ENCODE measurements at regions not wholly inside any gene's neighbourhood (a gene's known extent, or its start where the extent isn't known, plus 50 kb on each side); places are given as distances from the start of the nearest gene placed in this dataset.
"Not testable (repeated sequence)": the region's sequence is repeated elsewhere in the genome, so short reads cannot be mapped to it uniquely, and the experiment has no call there.

DNA sequence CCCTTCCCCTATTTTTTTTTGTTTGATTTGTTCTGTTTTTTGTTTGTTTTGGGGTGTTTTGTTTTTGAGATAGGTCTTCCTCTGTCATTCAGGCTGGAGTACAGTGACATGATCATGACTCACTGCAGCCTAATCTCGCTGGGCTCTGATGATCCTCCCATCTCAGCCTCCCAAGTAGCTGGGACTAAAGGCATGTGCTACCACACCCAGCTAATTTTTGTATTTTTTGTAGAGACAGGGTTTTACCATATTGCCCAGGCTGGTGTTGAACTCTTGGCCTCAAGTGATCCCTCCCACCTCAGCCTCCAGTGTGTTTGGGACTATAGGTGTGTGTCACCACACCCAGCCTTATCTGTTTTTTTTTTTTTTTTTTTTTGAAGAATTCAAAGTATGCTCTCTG, 605.4 kb downstream of the DNAH5 start:
- TF ChIP-seq SPI1 (IDR thresholded peaks at IDR 0.05; ENCODE audit: borderline replicate concordance, low read depth) (no peak), GABPA (IDR thresholded peaks at IDR 0.05; ENCODE audit: low read depth) (no peak), POLR2AphosphoS5 (IDR thresholded peaks at IDR 0.05; ENCODE audit: low read depth) (no peak)
- TF ChIP-seq, protein P1, sequence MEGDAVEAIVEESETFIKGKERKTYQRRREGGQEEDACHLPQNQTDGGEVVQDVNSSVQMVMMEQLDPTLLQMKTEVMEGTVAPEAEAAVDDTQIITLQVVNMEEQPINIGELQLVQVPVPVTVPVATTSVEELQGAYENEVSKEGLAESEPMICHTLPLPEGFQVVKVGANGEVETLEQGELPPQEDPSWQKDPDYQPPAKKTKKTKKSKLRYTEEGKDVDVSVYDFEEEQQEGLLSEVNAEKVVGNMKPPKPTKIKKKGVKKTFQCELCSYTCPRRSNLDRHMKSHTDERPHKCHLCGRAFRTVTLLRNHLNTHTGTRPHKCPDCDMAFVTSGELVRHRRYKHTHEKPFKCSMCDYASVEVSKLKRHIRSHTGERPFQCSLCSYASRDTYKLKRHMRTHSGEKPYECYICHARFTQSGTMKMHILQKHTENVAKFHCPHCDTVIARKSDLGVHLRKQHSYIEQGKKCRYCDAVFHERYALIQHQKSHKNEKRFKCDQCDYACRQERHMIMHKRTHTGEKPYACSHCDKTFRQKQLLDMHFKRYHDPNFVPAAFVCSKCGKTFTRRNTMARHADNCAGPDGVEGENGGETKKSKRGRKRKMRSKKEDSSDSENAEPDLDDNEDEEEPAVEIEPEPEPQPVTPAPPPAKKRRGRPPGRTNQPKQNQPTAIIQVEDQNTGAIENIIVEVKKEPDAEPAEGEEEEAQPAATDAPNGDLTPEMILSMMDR (IDR thresholded peaks at IDR 0.05; ENCODE audit: insufficient read depth, low read length) = no peak
- TF ChIP-seq, protein P2, sequence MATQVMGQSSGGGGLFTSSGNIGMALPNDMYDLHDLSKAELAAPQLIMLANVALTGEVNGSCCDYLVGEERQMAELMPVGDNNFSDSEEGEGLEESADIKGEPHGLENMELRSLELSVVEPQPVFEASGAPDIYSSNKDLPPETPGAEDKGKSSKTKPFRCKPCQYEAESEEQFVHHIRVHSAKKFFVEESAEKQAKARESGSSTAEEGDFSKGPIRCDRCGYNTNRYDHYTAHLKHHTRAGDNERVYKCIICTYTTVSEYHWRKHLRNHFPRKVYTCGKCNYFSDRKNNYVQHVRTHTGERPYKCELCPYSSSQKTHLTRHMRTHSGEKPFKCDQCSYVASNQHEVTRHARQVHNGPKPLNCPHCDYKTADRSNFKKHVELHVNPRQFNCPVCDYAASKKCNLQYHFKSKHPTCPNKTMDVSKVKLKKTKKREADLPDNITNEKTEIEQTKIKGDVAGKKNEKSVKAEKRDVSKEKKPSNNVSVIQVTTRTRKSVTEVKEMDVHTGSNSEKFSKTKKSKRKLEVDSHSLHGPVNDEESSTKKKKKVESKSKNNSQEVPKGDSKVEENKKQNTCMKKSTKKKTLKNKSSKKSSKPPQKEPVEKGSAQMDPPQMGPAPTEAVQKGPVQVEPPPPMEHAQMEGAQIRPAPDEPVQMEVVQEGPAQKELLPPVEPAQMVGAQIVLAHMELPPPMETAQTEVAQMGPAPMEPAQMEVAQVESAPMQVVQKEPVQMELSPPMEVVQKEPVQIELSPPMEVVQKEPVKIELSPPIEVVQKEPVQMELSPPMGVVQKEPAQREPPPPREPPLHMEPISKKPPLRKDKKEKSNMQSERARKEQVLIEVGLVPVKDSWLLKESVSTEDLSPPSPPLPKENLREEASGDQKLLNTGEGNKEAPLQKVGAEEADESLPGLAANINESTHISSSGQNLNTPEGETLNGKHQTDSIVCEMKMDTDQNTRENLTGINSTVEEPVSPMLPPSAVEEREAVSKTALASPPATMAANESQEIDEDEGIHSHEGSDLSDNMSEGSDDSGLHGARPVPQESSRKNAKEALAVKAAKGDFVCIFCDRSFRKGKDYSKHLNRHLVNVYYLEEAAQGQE (IDR thresholded peaks at IDR 0.05; ENCODE audit: insufficient replicate concordance, low read depth) = no peak
- DNase-seq (ENCODE audit: low read depth in 1 of 2, low spot score in 1 of 2) = no peak
- Histone ChIP-seq H3K27me3 (ENCODE audit: insufficient read depth, poor library complexity, severe bottlenecking) (no peaks in the 10 kb centered on the region), H3K4me3 (replicated peaks; ENCODE audit: insufficient read depth, low read length) (no peak overlapping the region), H3K27ac (replicated peaks) (no peak overlapping the region)

DNA sequence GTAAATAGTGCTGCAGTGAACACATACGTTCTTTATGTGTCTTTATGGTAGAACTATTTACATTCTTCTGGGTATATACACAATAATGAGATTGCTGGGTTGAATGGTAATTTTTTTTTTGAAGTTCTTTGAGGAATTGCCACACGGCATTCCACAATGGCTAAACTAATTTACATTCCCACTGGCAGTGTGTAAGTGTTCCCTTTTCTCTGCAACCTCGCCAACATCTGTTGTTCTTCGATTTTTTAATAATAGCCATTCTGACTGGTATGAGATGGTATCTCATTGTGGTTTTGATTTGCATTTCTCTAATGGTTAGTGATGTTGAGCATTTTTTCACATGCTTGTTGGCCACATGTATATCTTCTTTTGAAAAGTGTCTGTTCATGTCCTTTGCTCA, 609.5 kb downstream of the DNAH5 start:
- not testable (repeated sequence) for H3K27me3 ChIP-seq (ENCODE audit: insufficient read depth, poor library complexity, severe bottlenecking); H3K4me3 ChIP-seq (replicated peaks; ENCODE audit: insufficient read depth, low read length); H3K27ac ChIP-seq (replicated peaks); DNase-seq (ENCODE audit: low read depth in 1 of 2, low spot score in 1 of 2)

DNA sequence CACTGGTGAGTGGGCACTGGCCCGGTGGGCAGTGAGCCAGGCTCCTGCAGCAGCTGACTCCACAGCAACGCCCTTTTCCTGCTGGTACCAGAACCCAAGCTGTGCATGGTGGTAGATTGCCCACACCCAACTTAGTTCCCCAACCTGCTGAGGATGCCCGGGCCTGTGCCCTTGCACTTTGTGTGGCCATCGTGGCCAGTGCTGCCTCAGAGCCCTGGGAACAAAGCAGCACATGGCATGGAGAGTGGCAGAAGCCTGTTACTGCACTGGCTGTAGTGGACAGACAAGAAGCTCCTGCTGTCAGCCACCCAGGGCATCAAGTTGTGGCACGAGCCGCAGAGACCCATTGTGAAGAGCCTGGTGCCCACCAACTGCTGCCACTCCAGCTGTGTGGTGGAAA, 612.9 kb downstream of the DNAH5 start:
- TF ChIP-seq GABPA (IDR thresholded peaks at IDR 0.05; ENCODE audit: low read depth) (no peak), POLR2AphosphoS5 (IDR thresholded peaks at IDR 0.05; ENCODE audit: low read depth) (no peak), SPI1 (IDR thresholded peaks at IDR 0.05; ENCODE audit: borderline replicate concordance, low read depth) (no peak)
- TF ChIP-seq, protein P2 (IDR thresholded peaks at IDR 0.05; ENCODE audit: insufficient replicate concordance, low read depth) = no peak
- TF ChIP-seq, protein P1 (IDR thresholded peaks at IDR 0.05; ENCODE audit: insufficient read depth, low read length) = no peak
- Histone ChIP-seq H3K27ac (replicated peaks) (no peak overlapping the region), H3K4me3 (replicated peaks; ENCODE audit: insufficient read depth, low read length) (no peak overlapping the region), H3K27me3 (ENCODE audit: insufficient read depth, poor library complexity, severe bottlenecking) (no peaks in the 10 kb centered on the region)
- no peak for DNase-seq (ENCODE audit: low read depth in 1 of 2, low spot score in 1 of 2)

DNA sequence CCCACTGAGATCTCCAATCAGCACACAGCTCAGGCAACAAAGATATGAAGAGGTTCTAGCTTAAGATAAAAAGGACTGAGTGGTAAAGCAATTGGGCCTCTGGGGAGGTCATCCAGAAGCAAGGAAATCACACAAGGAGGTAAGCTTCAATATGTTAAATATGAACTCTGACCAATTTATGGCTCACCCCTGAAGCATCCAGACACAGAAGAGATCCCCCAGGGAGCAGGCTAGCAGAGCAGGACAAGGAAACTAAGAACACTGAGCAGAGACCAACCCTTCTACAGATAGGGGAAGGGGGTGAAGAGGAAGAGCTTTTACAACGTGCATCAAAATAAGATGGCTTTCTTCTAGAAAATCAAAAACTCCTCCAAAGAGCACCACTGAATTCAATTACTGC, 616.2 kb downstream of the DNAH5 start:
- DNase-seq (ENCODE audit: low read depth in 1 of 2, low spot score in 1 of 2) = no peak
- TF ChIP-seq, protein P1 (IDR thresholded peaks at IDR 0.05; ENCODE audit: insufficient read depth, low read length) = no peak
- TF ChIP-seq SPI1 (IDR thresholded peaks at IDR 0.05; ENCODE audit: borderline replicate concordance, low read depth) (no peak), POLR2AphosphoS5 (IDR thresholded peaks at IDR 0.05; ENCODE audit: low read depth) (no peak), GABPA (IDR thresholded peaks at IDR 0.05; ENCODE audit: low read depth) (no peak)
- TF ChIP-seq, protein P2 (IDR thresholded peaks at IDR 0.05; ENCODE audit: insufficient replicate concordance, low read depth) = no peak
- H3K27me3 ChIP-seq (ENCODE audit: insufficient read depth, poor library complexity, severe bottlenecking) = no peaks in the 10 kb centered on the region
- H3K27ac ChIP-seq (replicated peaks) = no peak overlapping the region
- no peak overlapping the region for H3K4me3 ChIP-seq (replicated peaks; ENCODE audit: insufficient read depth, low read length)
